Stimulated activated CD8-positive, alpha-beta memory T cell treated with anti-CD3 and anti-CD28 coated beads, Interleukin-12 subunit alpha, Interleukin-12 subunit beta, amount 100 ng/mL, for 4 hours (primary cell): ENCODE measurements at regions not wholly inside any gene's neighbourhood (a gene's known extent, or its start where the extent isn't known, plus 50 kb on each side); places are given as distances from the start of the nearest gene placed in this dataset.

Experiments
- DNase-seq: peaks from one replicate; pipeline ENCODE4 v3.0.0-alpha.2; 2020; ENCODE audit warnings: low read depth

DNA sequence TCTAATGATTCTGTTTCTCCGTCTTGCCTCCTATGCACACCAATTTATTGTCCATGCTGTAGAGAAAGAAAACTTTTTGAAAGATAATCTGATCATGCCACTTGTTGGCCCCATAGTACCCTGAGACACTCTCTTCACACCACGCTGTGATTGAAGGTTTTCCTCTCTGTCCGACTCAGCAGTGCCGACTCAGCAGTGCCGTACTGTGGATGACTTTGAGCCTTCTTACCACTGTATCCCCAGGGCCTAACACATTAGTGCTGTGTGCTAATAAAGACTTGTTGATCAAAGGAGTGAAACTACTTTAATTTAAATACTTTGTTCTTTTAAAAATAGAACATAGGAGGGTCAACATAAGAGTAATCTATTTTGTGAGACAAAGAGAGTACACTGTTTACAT is 429.6 kb downstream of the KLF12 start:
- DNase-seq, result no peak

DNA sequence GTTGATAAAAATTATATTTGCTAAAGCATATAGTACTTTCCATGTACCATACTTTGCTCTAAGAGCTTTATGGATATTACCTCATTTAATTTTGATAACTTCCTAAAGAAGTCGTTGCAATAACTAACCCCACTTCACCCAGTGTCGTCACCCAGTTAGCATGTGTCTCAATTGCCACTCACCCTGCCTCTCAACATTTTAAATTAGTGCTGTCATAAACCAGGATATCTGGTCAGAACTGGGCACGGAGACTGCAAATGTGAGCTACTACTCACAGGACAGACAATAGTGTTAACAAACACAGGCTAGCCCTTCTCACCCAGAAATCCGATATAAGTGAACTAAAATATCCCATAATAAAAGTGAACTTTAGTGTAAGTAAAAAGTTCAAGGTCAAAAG is 430.6 kb downstream of the KLF12 start:
- DNase-seq, result no peak

DNA sequence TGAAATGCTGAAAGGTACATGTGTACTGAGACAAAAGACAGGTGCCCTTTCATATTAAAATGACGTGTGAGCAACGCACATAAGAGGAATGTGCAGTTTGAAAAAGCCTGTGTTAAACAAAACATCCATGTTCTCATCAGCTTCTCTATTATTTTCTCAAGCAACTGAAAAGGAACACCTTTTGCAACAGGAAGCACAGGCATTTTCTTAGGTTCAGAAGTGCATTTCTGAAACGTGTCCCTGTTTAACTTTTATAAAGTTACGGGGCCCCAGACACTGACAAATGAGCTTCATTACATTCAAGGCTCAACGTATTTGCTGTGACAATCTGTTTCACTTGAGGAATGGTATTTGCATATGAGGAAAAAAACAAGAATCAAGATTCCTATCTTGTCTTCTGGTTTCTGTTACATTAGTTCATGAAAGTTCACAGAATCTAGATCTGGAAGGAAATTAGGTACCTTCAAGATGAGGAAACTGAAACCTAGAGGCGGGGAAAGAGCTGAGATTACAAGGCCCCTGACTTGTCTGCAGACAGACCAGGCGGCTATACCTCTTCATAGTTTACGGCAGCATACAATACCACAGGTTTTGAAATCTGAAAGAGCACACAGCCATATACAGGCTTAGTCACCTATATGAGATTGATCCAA is 431.7 kb downstream of the KLF12 start:
- no peak for DNase-seq

DNA sequence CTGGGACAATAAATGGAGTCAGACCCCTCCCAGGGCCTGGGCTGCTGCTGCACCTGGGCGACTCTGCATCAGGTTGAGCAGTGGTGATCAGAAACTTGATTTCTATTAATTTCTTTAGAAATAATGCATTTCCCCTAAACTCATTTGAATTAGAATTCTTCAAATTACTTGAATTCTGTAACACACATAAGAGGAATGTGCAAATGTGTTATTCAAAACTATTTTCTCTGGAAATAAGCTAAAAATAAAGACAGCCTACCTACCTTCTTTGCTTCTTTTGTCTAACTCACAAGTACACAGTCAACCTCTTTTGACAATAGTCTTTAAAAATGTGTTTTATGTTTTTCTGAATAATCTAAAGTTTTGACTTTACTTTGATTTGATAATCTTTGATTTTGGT is 433.0 kb downstream of the KLF12 start:
- DNase-seq, result no peak

DNA sequence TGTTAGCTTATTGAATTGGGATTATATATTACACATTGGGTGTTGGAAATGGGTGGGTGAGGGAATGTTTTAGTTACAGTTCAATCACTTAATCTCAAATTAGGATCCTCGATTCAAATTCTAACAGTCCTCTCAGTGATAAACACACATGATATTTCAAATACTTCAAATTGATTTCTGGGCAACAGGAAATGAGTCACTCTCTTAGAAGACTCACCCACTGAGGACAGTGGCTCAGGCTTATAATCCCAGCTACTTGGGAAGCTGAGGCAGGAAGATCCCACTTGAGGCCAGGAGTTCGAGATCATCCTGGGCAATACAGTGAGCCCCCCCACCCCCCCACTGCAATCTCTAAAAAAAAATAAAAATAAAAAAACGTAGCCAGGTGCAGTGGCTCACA is 435.3 kb downstream of the KLF12 start:
- no peak for DNase-seq

DNA sequence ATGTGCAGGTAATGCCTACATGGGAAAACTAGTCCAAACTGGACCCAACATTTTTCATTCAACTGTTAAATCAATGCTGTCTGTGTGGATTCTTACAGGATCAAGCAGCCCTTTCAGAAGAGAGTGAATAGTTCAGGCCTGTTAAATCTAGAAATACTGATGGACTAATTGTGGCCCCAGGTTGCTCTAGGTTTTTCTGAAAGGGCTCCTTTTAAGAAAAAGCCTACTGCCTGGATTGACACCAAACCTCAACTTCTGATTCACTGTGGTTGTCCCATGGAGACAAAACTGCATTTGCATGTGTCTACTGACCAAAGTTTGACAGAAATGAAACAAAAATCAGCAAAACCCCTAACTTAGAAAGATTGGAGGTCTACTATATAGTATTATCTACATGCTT is 437.0 kb downstream of the KLF12 start:
- no peak for DNase-seq

DNA sequence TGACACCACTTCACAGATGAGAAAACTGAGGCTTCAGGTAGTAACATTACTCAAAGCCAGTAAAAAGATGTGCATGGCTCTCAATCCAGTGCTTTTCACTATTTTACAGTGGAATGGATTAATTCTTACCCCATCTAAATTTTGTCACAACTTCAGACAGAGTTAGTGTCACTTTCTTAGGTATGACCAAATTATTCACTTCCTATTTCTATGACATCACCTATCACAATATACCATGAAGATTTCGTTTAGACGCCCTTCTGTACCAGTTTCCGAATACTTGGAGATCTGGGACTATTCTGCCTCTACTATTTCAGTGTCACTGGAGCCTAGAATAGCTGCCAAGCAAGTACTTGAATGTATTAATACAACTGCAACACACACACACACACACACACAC is 437.5 kb downstream of the KLF12 start:
- DNase-seq, result no peak

DNA sequence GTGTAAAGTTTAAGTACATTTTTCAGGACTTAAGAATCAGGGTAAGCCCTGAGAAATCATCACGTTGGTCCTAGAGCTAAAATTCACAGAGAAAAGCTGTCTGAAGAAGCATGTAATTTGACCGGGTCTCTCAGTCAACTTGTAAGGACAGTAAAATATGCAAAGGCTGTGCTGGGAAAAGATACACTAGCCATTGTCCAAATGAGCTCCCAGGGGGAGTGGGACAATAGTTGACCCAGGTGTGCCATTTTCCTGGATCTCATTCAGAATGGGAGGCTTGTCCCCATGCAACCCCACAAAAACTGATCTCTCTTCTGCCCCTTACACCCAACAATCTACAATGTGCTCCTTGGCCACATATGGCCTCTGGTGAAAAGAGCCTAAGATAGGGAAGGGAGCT is 437.9 kb downstream of the KLF12 start:
- DNase-seq, result no peak

DNA sequence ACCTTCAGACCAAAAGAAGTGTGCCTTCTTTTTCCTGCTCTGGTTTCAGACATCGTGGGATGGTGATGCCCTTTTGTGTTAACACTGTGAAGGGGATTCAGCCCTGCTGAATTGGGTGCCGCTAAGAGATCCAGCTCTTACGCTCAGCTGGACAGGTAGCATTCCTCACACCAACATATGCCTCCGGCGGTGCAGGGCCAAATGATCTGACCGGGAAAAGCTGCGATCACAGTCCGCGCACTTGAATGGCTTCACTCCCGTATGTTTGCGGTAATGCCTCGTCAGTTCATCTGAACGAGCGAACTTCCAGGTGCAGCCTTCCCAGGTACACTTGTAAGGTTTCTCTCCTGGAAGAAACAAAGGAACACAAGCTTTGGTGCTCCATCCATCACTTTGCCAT is 438.9 kb downstream of the KLF12 start:
- DNase-seq, result no peak

DNA sequence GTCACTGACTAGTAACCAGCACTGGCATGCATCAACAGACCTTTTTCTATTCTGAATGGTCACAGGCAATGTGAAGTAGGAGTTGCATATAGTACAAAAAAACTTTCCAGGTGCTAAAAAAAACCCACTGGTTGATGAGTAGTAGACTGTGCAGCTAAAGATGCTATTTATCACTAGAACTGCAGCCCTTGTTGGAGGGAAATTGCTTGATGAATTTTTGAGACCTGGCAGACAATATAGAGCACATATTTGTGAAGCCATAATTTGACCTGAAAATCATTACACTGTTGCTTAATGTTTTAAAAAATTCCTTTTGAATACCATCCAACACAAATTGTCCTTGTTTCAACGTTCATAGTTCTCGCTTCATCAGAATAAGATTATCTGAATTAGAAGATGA is 441.0 kb downstream of the KLF12 start:
- no peak for DNase-seq

DNA sequence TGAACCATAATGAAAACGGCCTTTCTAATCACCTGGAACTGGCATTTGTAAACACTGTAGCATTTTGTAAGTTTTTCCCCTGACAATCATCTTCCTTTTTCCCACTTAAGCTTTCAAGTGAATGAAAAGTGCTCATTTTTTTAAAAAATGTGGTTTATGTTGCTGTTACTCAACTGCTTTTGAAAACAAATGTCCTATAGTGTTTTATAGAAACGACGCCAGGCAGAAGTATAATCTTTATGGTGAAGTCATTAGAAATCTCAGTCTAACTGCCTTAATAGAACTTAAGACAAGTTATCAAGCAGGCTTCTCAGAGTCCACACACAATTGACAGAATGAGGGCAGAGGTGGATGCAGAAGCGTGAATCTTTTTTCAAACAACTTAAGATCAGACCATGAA is 442.3 kb downstream of the KLF12 start:
- DNase-seq, result no peak

DNA sequence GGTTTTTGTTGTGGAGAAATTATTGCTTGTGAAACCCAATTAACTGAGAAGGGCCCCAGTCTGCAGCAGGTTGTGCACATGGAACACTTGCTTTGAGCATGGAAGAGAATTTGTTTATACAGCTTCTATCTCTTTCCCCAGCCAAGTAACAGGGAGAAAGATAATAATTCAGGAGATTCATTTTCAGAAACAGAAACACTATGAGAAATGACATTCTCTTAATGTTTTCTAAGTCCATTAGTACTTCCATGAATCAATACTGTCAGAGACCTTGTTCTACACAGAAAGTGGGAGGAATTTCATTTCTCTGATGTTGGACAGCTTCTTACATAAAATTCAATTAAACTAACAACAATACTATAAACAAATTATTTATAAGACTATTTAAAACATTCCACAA is 446.3 kb downstream of the KLF12 start:
- no peak for DNase-seq

DNA sequence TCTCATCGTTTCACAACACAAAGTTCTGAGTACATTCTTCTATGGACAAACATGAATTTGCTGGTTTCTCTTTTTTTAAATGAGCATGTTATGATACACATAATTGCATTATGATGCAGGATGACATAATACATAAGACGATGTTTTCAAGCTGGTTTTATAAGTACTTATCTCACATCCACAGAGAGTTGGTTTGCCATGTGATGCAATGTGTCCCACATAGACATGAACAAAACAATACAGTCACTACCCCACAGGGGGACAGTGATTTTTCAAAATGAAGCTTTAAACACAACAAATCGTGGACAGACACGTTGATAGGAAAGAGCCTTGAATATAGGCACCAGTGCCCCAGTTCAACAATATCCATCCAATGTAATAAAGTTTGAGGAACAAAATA is 447.1 kb downstream of the KLF12 start:
- DNase-seq, result no peak

DNA sequence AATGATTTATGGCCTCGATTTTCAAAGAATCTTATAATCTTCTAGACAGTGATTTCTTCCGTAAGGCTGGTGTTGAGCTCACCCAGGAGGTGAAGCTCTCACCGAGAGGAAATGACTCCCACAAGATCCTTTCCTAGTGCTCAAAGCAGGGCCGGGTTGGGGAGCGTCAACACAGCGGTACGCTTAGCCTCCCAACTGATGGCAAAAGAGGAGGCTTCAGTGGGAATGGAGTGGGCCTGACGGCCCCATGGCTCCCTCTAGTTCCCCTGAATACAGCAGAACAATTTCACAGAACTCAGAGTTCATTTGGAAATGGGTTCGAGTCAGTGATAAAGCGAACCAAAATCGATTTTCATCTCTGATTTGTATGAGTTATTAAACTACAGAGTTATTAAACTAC is 449.5 kb downstream of the KLF12 start:
- DNase-seq, result no peak

DNA sequence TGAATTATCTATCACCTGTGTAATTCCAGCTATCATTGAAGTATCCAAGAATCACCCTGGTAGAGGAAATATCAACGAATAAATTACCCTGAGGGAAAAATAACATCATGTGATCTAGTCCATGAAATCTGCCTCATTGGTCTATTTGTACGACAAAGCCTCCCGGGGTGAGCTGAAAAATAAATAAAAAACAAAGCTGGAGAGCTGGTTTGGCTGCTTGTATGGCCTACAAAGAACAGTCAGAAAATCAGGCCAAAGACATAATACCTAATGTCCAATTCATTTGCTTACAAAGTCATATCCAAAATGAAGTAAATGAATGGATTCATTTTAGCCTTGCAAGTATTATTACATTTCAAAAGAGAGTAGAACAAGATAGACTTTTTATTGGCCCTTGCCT is 449.9 kb downstream of the KLF12 start:
- DNase-seq, result no peak

DNA sequence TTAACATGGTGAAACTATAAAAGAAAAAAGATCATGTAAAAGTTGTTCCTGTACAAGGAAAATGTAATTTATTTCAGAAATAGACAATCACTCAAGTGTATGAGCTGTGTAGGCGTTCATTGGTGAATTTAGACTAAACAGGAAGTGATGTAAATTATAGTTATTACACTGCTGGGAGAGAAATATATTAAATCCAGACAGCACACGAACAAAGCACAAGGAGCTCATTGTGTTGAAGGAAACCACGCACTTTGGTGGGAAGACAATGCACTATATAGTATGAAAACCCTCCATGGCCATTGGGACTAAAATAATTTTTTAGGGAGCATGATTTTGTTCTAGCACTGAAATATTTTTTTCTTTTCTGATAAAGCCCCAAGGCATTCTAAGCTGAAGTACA is 450.5 kb downstream of the KLF12 start:
- no peak for DNase-seq

DNA sequence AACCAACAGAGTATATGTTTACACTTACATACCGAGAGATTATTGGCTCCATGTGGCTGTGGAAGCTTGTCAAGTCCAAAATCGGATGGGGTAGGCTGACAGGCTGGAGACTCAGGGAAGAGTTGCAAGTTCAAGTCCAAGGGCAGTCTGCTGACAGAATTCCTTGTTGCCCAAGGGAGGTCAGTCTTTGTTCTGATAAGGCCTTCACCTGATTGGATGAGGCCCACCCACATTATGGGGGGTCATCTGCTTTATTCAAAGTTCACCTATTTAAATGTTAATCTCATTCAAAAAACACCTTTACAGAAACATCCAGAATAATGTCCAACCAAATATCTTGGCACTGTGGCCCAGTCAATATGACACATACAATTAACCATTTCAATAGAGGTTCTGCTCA is 452.4 kb downstream of the KLF12 start:
- DNase-seq, result no peak

DNA sequence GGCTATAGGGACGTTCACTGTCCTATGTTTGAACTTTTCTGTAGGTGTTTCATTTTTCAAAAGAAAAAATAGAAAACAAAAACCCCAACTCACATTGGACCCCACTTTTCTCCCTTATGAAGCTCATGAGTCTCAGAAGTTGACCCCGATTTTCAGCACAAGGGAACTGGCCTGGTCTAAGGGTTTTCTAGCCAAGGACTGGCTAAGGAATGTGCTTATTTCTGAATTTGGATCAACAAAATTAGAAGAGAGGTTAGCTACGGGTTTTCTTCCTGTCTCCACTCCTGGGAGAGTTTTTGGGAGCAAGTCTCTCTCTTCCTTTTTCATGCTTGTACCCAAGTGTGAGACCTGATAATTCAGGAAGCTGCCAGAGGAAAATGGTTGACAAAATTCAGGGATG is 453.2 kb downstream of the KLF12 start:
- no peak for DNase-seq

DNA sequence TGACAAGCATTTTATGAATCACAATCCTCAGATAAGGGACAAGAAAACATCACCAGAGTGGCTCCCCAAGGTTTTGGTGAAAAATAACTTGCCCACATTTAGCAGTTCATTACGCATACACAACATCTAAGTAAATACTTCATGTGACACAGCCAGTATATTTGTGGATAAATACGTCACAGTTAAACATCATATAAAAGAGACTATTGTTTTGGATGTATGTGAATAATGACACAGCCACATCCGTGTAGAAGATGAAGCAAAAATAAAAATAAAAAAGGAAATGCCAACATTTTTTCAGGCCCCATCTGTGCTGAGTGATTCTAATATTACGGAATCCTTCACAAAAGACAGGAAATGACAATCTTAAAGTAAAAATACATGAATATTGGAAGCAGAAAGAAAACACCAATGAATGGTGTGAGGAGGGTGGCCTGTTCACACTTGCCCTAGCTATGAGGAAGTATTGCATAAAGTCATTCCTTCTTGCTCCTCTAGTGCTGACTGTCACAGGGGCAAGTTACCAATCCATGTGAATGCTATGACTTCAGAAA is 457.1 kb downstream of the KLF12 start:
- DNase-seq, result no peak

DNA sequence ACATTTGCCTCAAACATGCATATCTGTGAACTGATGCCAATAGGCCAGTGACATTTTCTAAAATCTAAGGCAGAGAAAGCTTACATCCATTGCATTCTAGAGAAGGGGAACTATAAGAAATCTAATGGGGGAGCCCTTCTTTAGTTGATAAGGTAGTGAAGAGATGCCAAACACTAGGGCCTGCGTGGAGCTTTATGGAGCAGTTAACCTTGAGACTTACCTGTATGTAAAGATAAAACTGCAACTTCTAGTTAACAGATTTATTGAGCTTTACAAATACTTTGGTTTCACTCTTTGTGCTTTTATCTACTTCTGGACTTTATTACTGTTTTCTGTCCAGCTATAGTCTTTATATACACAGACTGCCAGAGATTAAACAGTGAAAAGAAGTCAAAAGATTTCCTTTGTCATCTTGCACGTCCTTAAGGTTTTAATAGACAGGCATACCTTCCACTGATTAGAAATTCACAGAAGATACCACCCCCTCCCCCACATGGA is 457.6 kb downstream of the KLF12 start:
- no peak for DNase-seq

DNA sequence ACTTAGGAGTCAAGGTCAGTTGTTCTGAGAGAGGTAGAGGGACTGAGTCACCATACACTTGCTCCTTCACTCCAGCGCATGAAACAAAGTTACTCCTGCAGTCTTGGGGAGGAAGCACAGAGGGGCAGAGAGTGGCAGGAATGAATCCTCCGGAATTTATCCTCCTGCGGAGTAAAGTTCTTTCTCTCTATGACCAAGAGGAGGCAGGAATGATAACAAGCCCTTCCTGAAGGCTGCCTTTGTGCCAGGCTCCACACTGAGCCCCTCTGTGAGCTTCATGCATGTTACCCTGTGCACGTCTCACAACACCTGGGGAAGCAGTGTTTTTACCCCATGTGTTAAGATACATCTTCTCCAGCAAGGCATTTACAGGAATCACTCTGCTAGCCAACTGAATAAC is 458.4 kb downstream of the KLF12 start:
- DNase-seq, result no peak

DNA sequence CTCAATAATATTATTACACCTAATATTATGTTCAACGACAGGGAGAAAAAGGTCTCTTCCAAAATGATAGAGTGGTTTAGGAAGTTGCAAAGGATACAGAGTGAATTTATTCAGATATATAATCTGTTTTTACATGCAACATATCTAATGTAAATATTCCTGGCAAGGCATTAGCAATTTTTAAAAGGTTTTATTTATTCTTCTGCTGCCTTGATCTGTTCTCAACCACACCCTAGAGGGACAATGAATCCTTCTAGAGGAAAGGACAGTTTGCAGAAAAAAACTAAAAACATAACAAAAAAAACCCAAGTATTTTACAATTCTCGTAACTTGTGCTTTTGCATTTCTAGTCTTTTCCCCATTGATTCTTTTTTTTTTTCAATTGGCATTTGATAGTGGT is 459.6 kb downstream of the KLF12 start:
- DNase-seq, result no peak

DNA sequence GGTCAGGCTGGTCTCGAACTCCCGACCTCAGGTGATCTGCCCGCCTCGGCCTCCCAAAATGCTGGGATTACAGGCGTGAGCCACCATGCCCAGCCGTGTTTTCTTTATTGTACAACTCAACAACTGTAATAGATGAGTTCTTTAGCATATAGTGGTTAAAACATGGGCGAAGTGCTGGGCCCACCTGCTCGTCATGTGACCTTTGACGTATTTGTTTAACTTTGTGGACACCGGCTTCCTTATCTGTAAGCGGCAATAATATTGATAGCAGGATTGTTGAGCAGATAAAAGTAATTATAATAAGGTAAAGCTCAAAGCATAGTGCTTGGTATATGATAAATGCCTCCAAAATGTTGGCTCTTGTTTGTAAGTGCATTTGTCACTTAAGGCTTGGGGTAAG is 460.3 kb downstream of the KLF12 start:
- DNase-seq, result no peak

DNA sequence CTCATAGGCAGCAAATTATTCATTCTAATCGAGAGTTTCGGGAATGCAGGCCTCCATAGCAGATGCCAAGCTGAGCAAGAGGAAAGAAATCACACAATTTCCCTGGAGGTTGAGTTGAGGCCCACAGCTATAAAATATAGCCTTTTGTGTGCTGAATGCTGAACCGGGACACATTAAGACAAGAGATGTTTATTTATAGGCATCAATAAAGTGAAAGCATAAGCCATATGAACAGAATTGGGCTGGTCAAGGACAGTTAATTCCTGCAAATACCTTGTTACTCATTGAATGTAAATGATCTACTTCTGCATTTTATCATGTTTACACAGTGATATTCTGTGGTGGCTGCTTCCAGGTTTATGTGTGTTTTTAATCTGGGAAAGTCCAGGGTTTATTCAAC is 461.7 kb downstream of the KLF12 start:
- DNase-seq, result no peak
